HG02885 (cell line): ENCODE measurements at regions not wholly inside any gene's neighbourhood (a gene's known extent, or its start where the extent isn't known, plus 50 kb on each side); places are given as distances from the start of the nearest gene placed in this dataset.

Experiments
- ATAC-seq: cut with Tn5 transposase; IDR thresholded peaks from one replicate; pipeline ENCODE4 v1.9.1; 2021; ENCODE audit warnings: mild to moderate bottlenecking; ENCODE audit not compliant: unreplicated experiment, poor library complexity

DNA sequence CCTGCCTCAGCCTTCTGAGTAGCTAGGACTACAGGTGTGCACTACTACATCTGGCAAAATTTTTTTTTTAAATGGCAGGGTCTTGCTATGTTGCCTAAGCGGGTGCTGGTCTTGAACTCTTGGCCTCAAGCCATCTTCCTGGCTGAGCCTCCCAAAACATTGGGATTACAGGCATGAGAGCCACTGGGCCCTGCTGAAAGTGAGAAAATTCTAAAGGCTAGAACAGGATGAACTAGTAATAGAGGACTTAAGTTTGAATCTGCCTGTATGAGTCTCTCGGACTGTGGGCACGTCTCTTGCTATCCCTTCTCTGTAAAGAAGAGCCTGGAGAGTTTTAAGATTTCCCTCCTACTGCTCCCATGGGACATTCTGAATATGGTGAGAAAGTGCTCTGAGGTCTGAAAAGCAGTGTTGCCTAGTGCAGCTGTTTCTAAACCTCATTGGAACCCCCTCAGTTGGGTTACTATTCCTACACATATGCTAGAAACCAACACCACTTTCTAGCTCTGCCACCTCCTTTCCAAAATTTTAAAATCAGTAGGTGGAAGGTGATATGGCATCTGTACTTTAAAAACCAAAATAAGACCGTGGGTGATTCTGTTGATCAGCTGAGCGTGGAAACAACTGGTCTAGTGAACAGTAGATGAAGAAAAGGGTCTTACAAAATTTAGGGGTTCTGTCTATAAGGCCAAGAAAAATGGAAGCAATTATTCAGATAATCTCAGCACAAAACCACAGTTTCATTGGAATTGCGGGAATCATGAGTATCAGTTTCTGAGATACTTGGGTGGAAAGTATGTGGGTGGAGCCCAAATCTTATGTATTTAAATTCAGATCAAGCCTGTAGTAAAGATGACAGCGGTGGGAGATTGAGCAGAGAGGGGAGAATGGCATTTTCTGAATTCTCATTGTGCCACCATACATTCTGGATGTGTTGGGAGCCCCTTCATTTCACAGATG, 259.8 kb upstream of the CXCR4 start:
- ATAC-seq = no peak

DNA sequence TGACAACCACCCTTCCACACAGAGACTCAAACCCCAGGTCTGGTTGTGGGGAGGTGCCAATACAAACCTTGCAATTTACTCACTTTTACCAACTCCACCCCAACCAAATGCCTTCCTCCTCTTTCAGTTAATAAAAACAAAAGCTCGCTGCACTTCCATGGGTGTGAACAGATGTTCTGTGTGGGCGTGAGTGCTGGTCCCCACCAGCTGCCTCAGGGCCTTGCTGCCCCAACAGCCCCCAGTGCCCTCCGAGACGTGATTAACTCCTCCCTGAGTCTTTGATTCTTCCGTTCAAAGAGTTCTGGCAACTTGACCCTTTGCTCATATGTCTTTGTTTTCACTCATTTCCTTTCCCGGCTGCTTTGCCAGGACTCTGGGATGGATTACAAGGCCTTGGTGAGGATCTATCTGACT, 258.9 kb upstream of the CXCR4 start:
- ATAC-seq = no peak

GRCh38 chr2:136376211-136376610, 258.3 kb upstream of the CXCR4 start:
- ATAC-seq = no peak

DNA sequence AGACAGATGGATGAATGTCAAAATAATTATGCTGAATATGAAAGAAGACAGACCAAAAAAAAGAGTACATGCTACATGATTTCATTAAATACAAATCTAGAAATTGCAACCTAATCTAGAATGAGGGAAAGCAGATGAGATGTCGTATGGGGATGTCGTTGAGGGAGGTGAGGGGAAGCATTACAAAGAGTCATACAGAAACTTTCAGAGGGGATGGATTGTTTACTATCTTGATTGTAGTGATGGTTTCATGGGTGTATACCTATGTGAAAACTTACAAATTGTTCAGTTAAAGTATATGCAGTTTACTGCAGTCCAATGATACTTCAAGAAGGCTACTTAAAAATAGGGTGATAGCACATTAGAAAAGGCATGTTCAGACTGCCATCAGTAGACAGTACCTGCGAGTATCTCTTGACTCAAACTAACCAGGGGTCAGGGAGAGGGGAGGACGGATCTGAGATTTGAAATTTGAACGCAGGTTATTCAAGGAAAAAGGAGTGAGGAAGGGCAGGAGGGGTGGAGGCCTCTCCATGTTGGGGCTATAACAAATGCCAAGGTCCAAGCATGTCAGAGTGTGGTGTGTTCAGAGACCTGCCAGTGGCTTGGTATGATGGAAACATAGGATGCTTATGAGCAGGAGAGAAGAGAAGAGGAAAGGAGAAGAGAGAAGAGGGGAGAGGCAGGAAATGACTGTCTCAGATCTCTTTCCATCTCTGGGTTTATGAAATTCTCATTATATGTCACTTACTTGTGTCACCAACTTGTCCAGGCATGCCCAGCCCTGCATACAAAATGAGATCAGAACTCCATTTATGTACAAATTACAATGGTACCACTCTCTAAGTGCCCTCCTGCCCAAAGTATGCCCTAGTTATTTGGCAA, 257.3 kb upstream of the CXCR4 start:
- peak; percentile 68 for ATAC-seq

DNA sequence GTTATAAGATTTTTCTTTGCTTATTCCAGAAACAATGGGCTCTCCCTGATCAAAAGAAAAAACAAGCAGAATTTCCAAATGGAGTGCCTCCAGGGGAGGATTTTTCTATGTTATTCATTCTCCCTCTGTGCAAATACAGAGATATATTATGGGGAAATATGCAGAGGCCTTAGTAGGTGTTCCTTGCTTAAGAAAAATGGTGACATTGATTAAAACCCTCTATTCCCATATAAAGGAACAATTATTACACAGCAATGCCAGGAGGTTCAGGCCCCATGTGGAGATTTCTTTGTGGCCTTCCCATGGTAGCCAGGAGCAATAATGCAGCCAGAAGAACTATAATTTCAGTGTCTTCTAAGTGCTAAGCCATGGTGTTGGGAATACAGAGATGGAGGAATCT, 255.9 kb upstream of the CXCR4 start:
- no peak for ATAC-seq

- no peak for ATAC-seq
Observed at GRCh38 chr2:136373029-136373428, 255.1 kb upstream of the CXCR4 start.

- no peak for ATAC-seq
Observed at GRCh38 chr2:136363900-136364299, 246.0 kb upstream of the CXCR4 start.

GRCh38 chr2:136363470-136363869, 245.5 kb upstream of the CXCR4 start:
- no peak for ATAC-seq

DNA sequence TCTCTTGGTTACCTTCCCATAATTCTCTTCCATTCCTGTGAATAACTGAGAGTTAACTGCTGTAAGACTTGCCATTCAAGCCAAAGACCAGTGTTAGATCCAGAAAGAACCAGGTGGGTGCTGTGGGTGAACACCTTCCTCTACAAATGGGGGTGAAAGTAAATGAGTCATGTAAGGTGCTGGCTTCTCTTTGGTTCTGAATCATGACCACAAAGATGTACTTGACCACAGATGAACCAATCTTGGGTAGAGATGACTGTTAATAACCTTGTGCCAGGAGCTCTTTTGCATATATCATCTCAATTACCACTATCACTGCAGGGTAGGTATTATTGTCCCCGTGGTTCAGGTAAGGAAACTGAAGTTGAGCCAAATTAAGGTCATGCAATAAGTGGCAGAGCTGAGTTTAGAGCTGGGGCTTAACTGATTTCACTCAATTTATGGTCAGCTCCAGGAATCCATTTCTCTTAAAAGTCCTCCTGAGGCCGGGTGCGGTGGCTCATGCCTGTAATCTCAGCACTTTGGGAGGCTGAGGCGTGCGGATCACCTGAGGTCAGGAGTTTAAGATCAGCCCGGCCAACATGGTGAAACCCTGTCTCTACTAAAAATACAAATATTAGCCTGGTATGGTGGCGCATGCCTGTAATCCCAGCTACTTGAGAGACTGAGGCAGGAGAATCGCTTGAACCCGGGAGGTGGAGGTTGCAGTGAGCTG, 244.9 kb upstream of the CXCR4 start:
- ATAC-seq = peak; percentile 92

DNA sequence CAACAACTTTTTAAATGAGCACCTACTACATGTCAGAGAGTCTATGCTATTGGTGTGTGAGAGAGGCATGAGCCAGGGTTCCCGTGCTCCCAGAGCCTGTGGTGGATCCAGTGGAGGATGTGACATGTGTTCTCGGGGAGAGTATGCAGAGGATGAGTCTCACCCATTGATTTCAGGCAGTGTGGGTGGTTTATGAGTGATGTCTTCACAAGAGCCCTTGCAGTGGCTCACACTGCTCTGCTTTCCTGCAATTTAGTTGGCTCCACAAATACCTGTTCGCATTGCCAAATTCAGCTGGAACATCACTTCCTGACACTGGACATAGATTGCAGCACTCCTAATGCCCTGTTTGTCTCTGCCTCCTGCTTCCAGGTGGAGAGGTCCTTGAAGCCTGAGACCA, 243.6 kb upstream of the CXCR4 start:
- no peak for ATAC-seq

DNA sequence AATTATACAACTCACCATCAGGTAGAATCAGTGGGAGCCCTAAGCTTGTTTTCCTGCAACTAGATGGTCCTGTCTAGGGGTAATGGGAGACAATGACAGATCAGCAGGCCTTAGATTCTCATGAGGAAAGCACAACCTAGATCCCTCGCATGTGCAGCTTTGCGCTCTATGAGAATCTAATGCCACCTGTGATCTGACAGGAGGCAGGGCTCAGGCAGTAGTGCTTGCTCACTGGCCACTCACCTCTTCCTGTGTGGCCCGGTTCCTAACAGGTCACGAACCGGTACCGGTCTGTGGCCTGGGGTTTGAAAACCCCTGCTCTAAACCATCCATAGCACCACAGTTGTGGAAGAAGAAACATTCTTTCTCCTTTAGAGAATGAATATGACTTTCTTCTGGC, 242.8 kb upstream of the CXCR4 start:
- ATAC-seq = no peak

GRCh38 chr2:136359121-136359965, 241.4 kb upstream of the CXCR4 start:
- ATAC-seq = no peak

- ATAC-seq = no peak
Observed at GRCh38 chr2:136358576-136358975, 240.6 kb upstream of the CXCR4 start.

DNA sequence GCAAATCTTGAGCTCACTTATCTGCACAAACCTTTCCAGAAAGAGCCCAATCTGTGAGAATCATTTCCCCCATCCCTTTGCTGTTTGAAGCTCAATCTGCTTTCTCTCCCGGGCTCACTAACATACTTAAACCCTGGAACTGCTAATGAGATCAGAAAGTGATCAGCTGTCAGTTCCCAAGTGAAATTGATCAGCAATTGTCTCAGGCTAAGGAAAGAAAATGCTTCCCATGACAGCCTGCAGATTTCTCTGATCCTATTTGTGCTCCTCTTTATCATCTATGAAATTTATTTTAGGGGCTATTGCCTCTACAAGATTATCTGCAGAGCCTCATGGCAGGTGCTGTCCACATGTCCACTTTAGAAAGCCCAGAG, 239.0 kb upstream of the CXCR4 start:
- ATAC-seq = no peak

- no peak for ATAC-seq
Observed at GRCh38 chr2:136356125-136357006, 238.4 kb upstream of the CXCR4 start.

- no peak for ATAC-seq
Observed at GRCh38 chr2:136351684-136352083, 233.7 kb upstream of the CXCR4 start.

DNA sequence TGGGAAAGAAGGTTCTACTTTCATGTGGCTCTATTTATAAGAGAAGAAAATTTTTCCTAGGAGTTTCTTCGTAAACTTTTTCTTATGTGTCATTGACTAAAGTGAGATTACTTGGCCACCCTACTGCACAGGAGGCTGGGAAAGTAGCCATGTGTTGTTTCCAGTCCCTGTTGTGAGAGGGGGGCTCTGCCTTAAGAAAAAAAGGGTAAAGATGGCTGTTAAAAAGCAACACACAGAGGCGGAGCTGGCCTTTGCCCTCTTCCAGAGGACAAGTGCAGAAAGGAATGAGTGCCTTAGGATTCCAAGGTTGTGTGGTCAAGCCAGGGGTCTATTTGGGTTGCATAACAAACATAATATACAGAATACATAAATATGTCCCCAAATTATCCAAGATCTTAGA, 230.0 kb upstream of the CXCR4 start:
- ATAC-seq = no peak

GRCh38 chr2:136344339-136344738, 226.4 kb upstream of the CXCR4 start:
- ATAC-seq = no peak

- no peak for ATAC-seq
Observed at GRCh38 chr2:136342138-136342537, 224.2 kb upstream of the CXCR4 start.
